ENCODE measurements at regions not wholly inside any gene's neighbourhood (a gene's known extent, or its start where the extent isn't known, plus 50 kb on each side); places are given as distances from the start of the nearest gene placed in this dataset.

DNA sequence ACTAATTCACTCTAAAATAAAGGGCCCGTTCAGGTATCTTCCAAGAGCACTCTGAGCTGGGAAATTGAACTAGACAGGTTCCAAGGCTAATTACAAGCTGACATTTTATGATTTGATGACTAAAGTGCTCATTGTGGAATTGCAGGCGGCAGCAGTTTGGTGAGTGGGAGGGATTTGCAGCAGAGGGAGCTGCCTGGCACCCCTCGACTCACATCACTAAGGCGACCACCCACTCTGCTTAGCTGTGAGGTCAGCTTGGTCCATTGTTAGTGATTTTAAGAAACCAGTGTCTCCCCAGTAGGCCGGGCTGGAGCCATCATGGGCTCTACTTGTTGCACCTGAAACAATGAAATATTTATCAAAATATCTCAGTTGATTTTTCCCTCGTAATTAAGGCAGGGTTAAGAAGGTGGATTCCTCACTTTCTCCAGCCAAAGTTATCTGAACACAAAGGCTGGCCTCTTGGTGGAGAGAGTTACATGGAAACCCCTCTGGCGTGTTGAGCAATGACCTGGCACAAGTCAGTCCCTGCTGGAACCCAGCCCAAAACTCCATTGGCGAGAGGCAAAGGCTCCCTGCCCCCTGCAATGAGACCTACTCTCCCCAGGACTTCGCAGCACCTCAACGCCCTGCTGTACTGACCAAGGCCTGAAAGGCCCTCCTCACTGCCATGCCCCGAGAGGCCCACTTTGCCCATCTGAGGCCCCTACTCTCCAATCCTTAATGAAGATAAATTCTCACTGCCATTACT is 65.0 kb upstream of the ATP2B2 start:
- DNase-seq (ENCODE audit: low read depth) = no peak
- no peak overlapping the region for H3K4me3 ChIP-seq (ENCODE audit: control insufficient read depth, low read depth, low read length)
- TF ChIP-seq, protein P1, sequence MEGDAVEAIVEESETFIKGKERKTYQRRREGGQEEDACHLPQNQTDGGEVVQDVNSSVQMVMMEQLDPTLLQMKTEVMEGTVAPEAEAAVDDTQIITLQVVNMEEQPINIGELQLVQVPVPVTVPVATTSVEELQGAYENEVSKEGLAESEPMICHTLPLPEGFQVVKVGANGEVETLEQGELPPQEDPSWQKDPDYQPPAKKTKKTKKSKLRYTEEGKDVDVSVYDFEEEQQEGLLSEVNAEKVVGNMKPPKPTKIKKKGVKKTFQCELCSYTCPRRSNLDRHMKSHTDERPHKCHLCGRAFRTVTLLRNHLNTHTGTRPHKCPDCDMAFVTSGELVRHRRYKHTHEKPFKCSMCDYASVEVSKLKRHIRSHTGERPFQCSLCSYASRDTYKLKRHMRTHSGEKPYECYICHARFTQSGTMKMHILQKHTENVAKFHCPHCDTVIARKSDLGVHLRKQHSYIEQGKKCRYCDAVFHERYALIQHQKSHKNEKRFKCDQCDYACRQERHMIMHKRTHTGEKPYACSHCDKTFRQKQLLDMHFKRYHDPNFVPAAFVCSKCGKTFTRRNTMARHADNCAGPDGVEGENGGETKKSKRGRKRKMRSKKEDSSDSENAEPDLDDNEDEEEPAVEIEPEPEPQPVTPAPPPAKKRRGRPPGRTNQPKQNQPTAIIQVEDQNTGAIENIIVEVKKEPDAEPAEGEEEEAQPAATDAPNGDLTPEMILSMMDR (conservative IDR thresholded peaks at IDR 0.05; ENCODE audit: control insufficient read depth, insufficient read depth, low read depth, low read length) = no peak

DNA sequence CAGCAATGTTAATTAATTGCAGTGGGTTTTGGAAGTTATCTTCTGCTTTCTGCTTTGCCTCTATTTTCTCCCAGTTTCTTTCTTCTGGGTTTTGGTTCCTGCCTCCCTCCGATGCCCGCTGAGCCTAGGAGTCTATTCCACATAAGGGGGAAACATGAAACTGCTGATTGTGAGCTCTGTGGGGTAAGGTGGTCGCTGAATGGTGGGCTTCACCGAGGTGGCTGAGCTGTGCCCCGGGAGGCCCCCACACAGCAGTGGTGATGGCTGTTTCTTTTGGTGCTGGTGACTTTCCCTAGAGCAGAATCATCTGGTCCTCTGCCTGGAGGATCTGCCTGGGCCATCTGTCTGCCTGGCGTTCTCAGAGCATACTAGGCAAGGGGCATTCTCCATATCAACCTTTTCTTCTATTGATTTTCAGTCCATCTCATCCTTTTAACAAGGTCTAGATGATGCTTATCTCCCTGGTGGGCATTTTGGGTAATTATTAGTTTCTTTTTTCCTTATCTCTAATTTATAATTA is 68.8 kb upstream of the ATP2B2 start:
- TF ChIP-seq, protein P1 (conservative IDR thresholded peaks at IDR 0.05; ENCODE audit: control insufficient read depth, insufficient read depth, low read depth, low read length) = no peak
- H3K4me3 ChIP-seq (ENCODE audit: control insufficient read depth, low read depth, low read length) = no peak overlapping the region
- no peak for DNase-seq (ENCODE audit: low read depth)

DNA sequence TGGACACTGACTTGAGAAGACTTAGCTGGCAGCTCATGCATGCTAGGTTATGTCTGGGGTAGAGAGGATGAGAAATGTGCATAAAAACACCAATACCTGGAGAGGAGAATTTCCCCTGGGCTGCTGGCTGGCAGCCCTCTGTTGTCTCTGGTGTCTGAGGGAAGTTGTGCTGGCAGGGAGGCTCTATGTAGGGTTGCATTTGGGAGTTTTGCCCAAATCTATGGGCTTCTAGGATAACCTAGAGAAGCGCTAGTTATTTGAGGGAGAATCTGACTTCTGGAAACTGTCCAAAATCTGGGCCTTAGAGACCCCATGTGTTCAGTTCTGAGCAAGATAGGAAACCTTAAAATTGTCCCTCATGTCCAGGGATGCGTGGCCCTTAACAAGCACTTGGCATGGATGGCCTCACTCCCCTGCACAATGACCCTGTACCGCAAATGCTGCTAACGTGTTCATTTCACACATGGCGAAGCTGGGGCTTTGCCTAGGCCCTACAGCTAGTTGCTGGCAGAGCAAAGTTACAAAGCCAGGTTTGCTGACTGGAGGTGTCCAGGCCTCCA is 70.3 kb upstream of the ATP2B2 start:
- TF ChIP-seq, protein P1 (conservative IDR thresholded peaks at IDR 0.05; ENCODE audit: control insufficient read depth, insufficient read depth, low read depth, low read length) = no peak
- H3K4me3 ChIP-seq (ENCODE audit: control insufficient read depth, low read depth, low read length) = no peak overlapping the region
- DNase-seq (ENCODE audit: low read depth) = no peak

DNA sequence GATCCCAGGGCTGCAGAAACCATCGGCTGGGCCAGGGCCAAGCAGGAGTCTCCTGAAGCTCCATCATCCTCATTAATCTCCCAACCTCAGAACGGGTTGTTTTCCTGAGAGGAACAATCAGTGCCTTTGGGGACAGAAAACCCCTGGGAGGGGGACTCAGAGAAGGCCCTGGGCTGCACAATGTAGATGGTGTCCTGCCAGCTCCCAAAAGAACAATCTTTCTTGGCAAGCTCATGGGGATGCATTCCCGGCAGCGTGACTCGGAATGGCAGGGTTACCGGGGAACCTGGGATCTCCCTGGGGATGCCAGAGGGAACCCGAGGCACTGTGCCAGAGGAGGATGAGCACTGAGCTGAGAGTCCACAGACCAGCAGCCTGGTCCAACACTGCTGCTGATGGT is 72.1 kb upstream of the ATP2B2 start:
- no peak for DNase-seq (ENCODE audit: low read depth)
- TF ChIP-seq, protein P1 (conservative IDR thresholded peaks at IDR 0.05; ENCODE audit: control insufficient read depth, insufficient read depth, low read depth, low read length) = no peak
- H3K4me3 ChIP-seq (ENCODE audit: control insufficient read depth, low read depth, low read length) = no peak overlapping the region

DNA sequence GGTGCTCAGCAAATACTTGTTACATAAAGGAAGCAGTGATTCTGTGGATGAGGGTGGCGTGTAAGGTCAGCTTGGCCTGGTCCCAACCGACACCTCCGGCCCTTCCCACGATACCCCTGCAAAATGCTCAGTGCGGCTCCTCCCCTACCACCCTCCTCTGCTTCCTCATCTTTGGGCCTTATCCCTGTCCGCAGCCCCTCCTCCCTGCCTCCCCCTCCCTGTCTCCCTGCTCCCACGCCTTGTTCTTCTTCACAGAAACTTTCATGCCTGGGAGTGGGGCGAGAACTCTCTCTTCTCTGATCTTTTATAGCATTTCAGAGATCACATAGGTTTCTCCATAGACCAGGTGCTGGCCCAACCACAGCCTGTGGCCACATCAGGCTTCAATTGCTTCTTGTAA is 75.0 kb upstream of the ATP2B2 start:
- TF ChIP-seq, protein P1 (conservative IDR thresholded peaks at IDR 0.05; ENCODE audit: control insufficient read depth, insufficient read depth, low read depth, low read length) = no peak
- no peak for DNase-seq (ENCODE audit: low read depth)
- no peak overlapping the region for H3K4me3 ChIP-seq (ENCODE audit: control insufficient read depth, low read depth, low read length)

DNA sequence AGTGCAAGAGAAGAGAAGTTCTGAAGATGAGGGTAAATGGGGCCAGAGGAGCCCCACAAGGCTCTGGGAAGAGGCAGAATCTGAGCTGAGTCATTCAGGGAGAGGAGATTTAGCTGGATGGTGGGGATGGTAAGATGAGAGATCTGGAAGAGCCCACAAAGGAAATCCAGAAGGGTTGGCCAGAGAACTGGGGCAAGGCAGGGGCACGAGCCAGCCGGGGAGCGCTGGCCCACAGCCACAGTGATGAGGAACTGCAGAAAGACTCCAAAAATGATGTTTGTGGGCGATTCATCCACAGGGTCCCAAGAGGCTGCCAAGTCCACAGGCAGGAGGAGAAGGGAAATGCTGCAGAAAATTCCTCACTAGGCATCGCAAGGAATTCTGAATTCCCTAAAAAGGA is 75.9 kb upstream of the ATP2B2 start:
- TF ChIP-seq, protein P1 (conservative IDR thresholded peaks at IDR 0.05; ENCODE audit: control insufficient read depth, insufficient read depth, low read depth, low read length) = no peak
- peak; percentile 23 for DNase-seq (ENCODE audit: low read depth)

More for the DNA sequence above, 75.9 kb upstream of the ATP2B2 start:
- H3K4me3 ChIP-seq (ENCODE audit: control insufficient read depth, low read depth, low read length) = no peak overlapping the region
